GM21529 (cell line): ENCODE measurements at regions not wholly inside any gene's neighbourhood (a gene's known extent, or its start where the extent isn't known, plus 50 kb on each side); places are given as distances from the start of the nearest gene placed in this dataset.
"Not testable (repeated sequence)": the region's sequence is repeated elsewhere in the genome, so short reads cannot be mapped to it uniquely, and the experiment has no call there.

Experiments
- ATAC-seq: cut with Tn5 transposase; IDR thresholded peaks from one replicate; pipeline ENCODE4 v1.9.1; 2021; ENCODE audit not compliant: unreplicated experiment

- no peak for ATAC-seq
These were observed 148.5 kb upstream of the GRAMD2B start for GRCh38 chr5:126274763-126275125.

- no peak for ATAC-seq
These were observed 145.4 kb upstream of the GRAMD2B start for GRCh38 chr5:126277762-126278161.

GRCh38 chr5:126280343-126280742, 142.9 kb upstream of the GRAMD2B start:
- no peak for ATAC-seq

GRCh38 chr5:126280846-126281245, 142.4 kb upstream of the GRAMD2B start:
- ATAC-seq, result no peak

GRCh38 chr5:126284977-126285696, 138.1 kb upstream of the GRAMD2B start:
- no peak for ATAC-seq

GRCh38 chr5:126296121-126296520, 127.1 kb upstream of the GRAMD2B start:
- ATAC-seq, result not testable (repeated sequence)

- ATAC-seq, result no peak
These were observed 122.9 kb upstream of the GRAMD2B start for GRCh38 chr5:126300293-126300692.

- no peak for ATAC-seq
These were observed 122.2 kb upstream of the GRAMD2B start for GRCh38 chr5:126301056-126301455.

GRCh38 chr5:126309860-126310259, 113.3 kb upstream of the GRAMD2B start:
- no peak for ATAC-seq

- no peak for ATAC-seq
These were observed 111.4 kb upstream of the GRAMD2B start for GRCh38 chr5:126311766-126312165.

- ATAC-seq, result no peak
These were observed 107.9 kb upstream of the GRAMD2B start for GRCh38 chr5:126315341-126315740.

GRCh38 chr5:126332326-126332725, 90.9 kb upstream of the GRAMD2B start:
- no peak for ATAC-seq

- ATAC-seq, result no peak
These were observed 88.4 kb upstream of the GRAMD2B start for GRCh38 chr5:126334760-126335159.

GRCh38 chr5:126335886-126336285, 87.3 kb upstream of the GRAMD2B start:
- ATAC-seq, result no peak

- ATAC-seq, result no peak
These were observed 84.6 kb upstream of the GRAMD2B start for GRCh38 chr5:126338635-126339034.

- no peak for ATAC-seq
These were observed 83.9 kb upstream of the GRAMD2B start for GRCh38 chr5:126339215-126339805.

- no peak for ATAC-seq
These were observed 81.1 kb upstream of the GRAMD2B start for GRCh38 chr5:126341906-126342630.

GRCh38 chr5:126348855-126349635, 74.2 kb upstream of the GRAMD2B start:
- ATAC-seq, result no peak

- ATAC-seq, result no peak
These were observed 72.1 kb upstream of the GRAMD2B start for GRCh38 chr5:126351153-126351552.

GRCh38 chr5:126354012-126354857, 69.0 kb upstream of the GRAMD2B start:
- peak; percentile 39 for ATAC-seq
